Activated CD4-positive, alpha-beta T cell treated with anti-CD3 and anti-CD28 coated beads, Interleukin-2, amount 50 U/mL, for 16 hours (primary cell): ENCODE measurements at regions not wholly inside any gene's neighbourhood (a gene's known extent, or its start where the extent isn't known, plus 50 kb on each side); places are given as distances from the start of the nearest gene placed in this dataset.
"Not testable (repeated sequence)": the region's sequence is repeated elsewhere in the genome, so short reads cannot be mapped to it uniquely, and the experiment has no call there.

ENCODE experiments used
- DNase-seq: peaks from one replicate; pipeline ENCODE4 v3.0.0-alpha.2; 2020

DNA sequence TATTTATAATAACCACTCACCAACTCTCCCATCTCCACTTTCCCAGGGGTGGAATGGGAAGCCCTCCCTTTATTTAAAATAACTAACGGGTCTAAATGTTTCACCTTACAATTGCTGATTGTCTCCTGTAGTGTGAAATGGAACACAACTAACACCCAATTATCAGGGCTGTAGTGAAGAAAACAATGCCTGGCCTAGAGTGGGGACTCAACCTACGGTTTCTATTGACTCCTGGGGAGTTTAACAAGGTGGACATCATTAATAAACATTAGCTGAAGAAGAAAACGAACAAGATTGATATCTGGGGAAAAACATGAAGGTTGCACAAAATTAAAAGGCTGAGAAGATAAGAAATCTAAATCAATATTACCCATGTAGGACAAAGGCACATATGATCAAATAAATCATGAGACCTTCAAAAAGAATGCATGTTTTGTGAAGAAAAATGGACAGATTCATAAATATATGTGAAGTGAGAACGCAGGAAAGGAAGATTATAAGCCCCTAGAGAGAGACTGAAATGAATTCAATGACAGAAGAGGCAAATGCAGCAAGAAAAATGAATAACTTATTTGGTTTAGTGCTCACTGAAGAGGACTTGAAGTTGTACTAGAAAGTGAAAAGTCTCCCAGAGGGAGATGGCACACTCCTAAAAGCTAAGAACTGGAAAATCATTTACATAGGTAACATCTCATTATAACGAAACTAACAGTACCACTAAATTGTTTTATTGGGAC lies 593.0 kb upstream of the AADAT start:
- no peak for DNase-seq

- DNase-seq, result not testable (repeated sequence)
These were observed 592.3 kb upstream of the AADAT start for GRCh38 chr4:170682087-170682486.

DNA sequence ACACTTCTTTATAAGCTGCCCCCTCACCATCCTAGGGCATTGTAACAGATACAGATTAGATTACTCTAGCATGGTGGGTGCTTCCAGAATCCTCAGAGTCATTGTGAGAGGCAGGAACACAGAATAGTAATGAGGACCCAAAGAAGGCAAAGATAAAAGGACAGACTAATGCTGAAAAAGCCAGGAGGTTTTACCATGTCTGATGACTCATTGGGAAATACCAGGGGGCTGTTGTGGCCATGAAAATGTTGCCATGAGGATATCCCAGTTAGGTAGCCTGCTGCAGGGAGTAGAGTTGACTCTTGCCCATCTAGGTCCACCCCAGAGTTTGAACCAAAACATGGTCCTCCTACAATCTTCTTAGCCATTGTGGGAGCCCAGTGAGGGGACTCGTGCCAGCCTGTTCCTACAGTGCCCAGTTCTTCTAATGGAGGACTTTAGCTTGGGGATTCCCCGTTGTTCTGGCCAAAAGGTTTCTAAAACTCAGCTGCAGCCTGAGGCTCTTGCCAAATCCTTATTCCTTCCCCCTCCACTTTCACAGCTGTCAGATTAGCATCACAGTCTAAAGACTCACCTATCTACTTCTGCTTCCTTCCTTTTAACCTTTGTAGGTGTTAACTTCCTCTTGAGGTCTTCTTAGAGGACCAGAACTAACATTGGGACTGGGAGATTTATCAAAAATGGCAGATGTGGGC lies 586.0 kb upstream of the AADAT start:
- no peak for DNase-seq

GRCh38 chr4:170674176-170674575 lies 584.4 kb upstream of the AADAT start:
- no peak for DNase-seq

DNA sequence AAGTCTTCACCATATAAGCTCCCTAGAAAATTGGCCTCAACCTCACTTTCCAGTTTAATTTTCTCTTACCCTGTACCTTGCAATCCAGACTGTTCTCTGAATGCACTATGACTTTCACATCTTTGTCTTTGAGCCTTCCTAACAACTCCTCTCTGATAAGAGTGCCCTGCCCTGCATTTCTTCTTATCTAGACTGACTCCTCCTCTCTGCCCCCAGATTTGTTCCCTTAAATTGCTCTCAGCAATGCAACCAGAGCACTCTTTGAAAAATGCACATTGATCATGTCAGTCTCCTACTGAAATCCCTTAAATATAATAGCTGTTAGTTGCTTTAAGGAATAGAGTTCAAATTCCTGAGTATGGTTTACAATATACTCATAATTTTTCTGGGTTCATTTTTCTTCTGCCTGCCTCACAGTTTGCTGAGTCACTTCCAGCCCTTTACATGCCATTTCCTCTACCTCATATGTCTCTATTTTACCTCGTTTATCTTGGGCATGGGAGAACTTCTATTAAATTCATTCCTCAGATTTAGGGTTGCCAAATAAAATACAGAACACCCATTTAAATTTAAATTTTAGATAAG lies 582.7 kb upstream of the AADAT start:
- DNase-seq, result no peak

GRCh38 chr4:170671171-170671570 lies 581.4 kb upstream of the AADAT start:
- DNase-seq, result no peak

GRCh38 chr4:170667814-170668213 lies 578.1 kb upstream of the AADAT start:
- DNase-seq, result no peak

GRCh38 chr4:170666909-170667308 lies 577.2 kb upstream of the AADAT start:
- no peak for DNase-seq

DNA sequence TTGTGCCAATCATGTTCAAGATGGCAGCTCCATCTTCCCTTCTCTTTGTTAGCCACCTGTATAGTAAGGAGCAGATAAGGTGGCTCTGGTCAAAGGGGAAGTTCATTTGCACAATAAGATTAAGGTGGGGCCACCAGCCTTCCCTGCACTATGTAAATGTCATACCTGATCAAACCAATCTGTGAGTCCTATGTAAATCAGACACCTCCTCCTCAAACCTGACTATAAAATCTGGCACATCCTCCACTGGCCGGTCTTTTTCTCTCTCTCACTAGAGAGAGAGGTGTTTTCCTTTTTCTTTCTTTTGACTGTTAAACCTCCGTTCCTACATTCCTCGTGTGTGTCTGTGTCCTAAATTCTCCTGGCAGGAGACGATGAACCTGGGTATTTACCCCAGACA lies 572.5 kb upstream of the AADAT start:
- no peak for DNase-seq

GRCh38 chr4:170657761-170658160 lies 568.0 kb upstream of the AADAT start:
- no peak for DNase-seq

DNA sequence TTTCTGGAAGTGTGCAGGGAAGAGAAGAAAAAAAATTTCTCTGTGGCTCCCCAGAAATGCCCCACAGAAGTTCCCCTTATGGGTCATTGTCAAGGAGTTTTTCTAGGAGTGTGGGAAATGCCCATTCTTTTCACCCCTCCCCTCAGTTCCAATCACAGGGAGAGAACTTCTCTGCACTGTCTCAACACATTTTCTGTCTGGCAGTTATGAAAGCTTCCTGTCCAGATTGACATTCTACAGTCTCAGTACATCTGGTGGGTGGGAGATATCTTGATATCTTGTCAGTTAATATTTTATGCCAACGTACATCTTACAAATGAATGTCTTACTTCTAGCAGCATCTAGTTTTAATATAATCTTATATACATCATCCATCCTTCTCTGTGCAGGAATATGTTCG lies 566.8 kb upstream of the AADAT start:
- no peak for DNase-seq

DNA sequence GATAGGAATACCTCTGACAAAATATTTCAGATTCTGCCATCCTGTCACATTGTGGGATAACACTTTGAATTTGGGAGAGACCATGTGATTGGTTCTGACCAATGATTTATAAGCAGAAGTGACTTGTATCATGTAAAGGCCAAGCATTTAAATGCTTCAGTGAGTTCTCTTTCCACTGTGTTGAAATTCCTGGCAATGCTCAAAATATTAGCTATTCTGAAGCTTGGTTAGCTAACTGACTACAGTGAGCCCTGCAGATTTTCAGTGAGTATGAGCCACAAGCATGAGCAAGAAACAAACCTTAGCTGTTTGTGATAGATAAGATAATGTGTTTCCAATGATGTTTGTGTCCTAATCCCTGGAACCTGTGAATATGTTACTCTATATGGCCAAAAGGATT lies 562.8 kb upstream of the AADAT start:
- DNase-seq, result no peak

GRCh38 chr4:170651786-170652185 lies 562.0 kb upstream of the AADAT start:
- DNase-seq, result no peak

GRCh38 chr4:170627418-170627817 lies 537.7 kb upstream of the AADAT start:
- no peak for DNase-seq

GRCh38 chr4:170623899-170624298 lies 534.1 kb upstream of the AADAT start:
- DNase-seq, result no peak

DNA sequence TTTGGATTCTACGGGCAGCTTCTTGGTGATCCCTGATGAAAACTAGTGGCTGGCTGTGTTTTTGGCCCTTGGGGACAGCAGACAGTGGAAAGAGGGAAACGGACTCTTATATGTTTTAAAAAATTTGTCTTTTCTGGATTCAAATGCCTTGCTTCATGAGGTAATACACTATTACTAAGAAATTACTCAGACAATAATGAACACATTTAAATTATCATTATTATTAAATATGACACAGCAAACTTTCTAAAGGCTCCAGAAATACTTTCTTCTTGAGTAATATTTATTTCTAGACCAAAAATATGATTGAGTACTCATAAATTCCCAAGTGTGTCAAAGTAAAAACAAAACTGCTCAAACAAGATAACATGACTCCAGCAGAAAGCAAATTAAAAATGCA lies 520.7 kb upstream of the AADAT start:
- DNase-seq, result no peak

- DNase-seq, result no peak
These were observed 510.1 kb upstream of the AADAT start for GRCh38 chr4:170599894-170600293.

DNA sequence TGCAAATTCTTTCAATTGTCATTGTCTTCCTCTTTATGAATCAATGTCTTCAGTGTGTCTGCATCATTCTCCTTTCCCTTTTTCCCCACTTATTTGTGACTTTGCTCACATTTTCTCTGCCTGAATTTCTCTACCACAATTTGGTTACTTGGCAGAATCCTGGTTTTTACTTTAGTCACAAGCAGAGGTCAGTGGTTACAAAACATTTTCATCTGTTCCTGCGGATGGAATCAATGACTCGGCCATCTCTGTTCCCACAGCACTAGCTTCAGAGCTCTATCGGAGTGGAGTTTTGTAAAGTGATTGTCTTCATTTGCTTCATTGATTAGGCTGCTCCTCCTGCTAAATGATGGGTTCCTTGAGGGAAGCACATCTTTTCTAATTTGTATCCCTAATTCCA lies 501.3 kb upstream of the AADAT start:
- no peak for DNase-seq

DNA sequence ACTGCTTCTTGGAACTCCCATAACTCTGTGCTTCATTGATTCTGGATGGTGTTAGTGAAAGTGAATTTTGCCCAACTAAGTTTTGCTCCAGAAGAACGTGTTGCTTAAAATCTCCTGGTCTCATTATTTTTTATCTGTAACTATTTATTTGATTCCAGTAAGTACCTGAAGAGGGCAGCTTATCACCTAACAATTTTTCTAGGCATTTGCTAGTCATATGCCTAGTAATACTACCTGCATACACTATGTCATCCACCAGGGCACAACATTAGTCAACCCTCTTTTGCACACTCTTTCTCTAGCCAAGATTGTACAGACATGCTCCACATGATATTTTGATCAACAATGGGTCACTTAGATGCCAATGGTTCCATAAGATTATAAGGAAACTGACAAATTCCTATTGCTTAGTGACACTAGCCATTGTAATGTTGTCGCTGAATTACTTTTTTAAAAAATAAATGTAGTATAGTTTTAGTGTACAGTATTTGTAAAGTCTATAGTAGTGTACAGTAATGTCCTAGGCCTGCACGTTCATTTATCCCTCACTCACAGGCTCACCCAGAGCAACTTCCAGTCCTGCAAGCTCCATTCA lies 499.9 kb upstream of the AADAT start:
- DNase-seq, result peak; percentile 2

DNA sequence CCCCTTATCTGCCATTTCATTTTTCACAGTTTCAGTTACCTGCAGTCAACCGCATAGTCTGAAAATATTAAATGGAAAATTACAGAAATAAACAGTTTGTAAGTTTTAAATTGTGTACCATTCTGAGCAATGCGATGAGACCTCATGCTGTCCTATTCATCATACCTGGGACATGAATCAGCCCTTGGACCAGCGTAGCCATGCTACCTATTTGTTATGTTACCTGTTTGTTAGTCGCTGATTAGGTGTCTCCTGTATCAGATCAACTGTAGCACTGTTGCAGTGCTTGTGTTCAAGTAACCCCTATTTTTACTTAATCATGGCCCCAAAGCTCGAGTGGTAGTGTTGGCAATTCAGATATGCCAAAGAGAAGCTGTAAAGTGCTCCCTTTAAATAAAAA lies 492.2 kb upstream of the AADAT start:
- DNase-seq, result no peak

GRCh38 chr4:170581322-170581721 lies 491.6 kb upstream of the AADAT start:
- DNase-seq, result no peak

DNA sequence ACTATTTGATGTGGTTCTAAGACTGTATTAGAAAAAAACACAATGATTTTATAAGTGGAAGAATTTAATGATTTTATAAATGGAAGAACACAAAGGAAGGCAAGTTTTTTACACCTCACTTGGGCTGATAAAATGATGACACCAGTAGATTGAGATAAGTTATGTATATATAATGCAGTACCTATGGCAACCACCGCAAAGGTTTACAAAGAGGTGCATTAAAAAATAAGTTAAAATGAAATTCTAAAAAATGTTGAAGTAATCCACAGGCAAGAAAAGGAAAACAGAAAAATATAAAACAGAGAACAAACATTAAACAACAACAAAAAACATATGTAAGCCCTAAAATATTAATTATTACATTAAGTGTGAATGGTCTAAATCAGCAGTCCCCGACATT lies 490.9 kb upstream of the AADAT start:
- DNase-seq, result no peak

GRCh38 chr4:170538821-170539473 lies 449.2 kb upstream of the AADAT start:
- no peak for DNase-seq
